ENCODE measurements at regions not wholly inside any gene's neighbourhood (a gene's known extent, or its start where the extent isn't known, plus 50 kb on each side); places are given as distances from the start of the nearest gene placed in this dataset.
A peak's percentile ranks its signal among the peaks of the same experiment; 100 is the strongest.

GRCh38 chr2:5236249-5236648 lies 455.9 kb upstream of the SOX11 start:
- no peak for FAIRE-seq
- TF ChIP-seq HOXB5 (CRISPR knock-in tag; IDR thresholded peaks at IDR 0.05) (no peak), BHLHE40 (IDR thresholded peaks at IDR 0.05; ENCODE audit: low read depth, low read length) (no peak), CTCF (IDR thresholded peaks at IDR 0.05) (no peak), MAFK (IDR thresholded peaks at IDR 0.05; ENCODE audit: partially characterized antibody) (no peak), NPAS2 (CRISPR knock-in tag; IDR thresholded peaks at IDR 0.05; ENCODE audit: borderline replicate concordance) (no peak), BCL3 (IDR thresholded peaks at IDR 0.05) (no peak)
- H3K27ac ChIP-seq: no peak overlapping the region
- H3K4me1 ChIP-seq: no peaks in the 10 kb centered on the region
- CTCF ChIA-PET: interaction anchor here (1.6 kb wide), 1 partner anchor 10 kb away, joined by 3 read pairs; no protein-coding TSS in a partner anchor
- H3K9me3 ChIP-seq: no peaks in the 10 kb centered on the region; the same call in 2 of the 3 replicates
- no peak for ATAC-seq
- POLR2A ChIA-PET: no interaction called here
- DNase-seq (ENCODE audit: low read depth in 1 of 2, low spot score in 1 of 2): no peak
- 8% methylated on average over 4 of the region's 4 CpGs for WGBS (ENCODE audit: missing lambda C conversion rate)
- no peak overlapping the region for H3K4me2 ChIP-seq
- no peak overlapping the region for H3K4me3 ChIP-seq

- no peak for TF ChIP-seq POLR2A (IDR thresholded peaks at IDR 0.05; ENCODE audit: low read length)
- no peak for TF ChIP-seq MYC (IDR thresholded peaks at IDR 0.05; ENCODE audit: borderline replicate concordance, low read length)
- no peak for DNase-seq (ENCODE audit: low read depth in 1 of 2, low spot score in 1 of 2)
- Histone ChIP-seq H3K9me3 (no peaks in the 10 kb centered on the region; the same call in 2 of the 3 replicates), H3K4me2 (no peak overlapping the region), H3K4me3 (no peak overlapping the region), H3K4me1 (no peaks in the 10 kb centered on the region), H3K27ac (no peak overlapping the region)
- FAIRE-seq: no peak
- ChIA-PET POLR2A (no interaction called here), CTCF (no interaction called here)
- ATAC-seq: no peak
- WGBS (ENCODE audit: missing lambda C conversion rate): 4% methylated on average over 3 of the region's 3 CpGs
Measured at GRCh38 chr2:5242751-5243150, 449.4 kb upstream of the SOX11 start.

GRCh38 chr2:5250482-5250881 lies 441.7 kb upstream of the SOX11 start:
- TF ChIP-seq MAZ (IDR thresholded peaks at IDR 0.05; ENCODE audit: borderline replicate concordance, low read depth, low read length) (no peak), RNF2 (IDR thresholded peaks at IDR 0.05; ENCODE audit: borderline replicate concordance, low read depth) (no peak), CBX2 (IDR thresholded peaks at IDR 0.05; ENCODE audit: borderline replicate concordance, low read depth) (no peak), GATA3 (IDR thresholded peaks at IDR 0.05; ENCODE audit: borderline replicate concordance) (no peak), TFCP2L1 (CRISPR knock-in tag; IDR thresholded peaks at IDR 0.05) (no peak), FOXS1 (CRISPR knock-in tag; IDR thresholded peaks at IDR 0.05) (no peak), HOXB5 (CRISPR knock-in tag; IDR thresholded peaks at IDR 0.05) (no peak)
- POLR2A ChIA-PET: no interaction called here
- DNase-seq (ENCODE audit: low read depth in 1 of 2, low spot score in 1 of 2) (no peak), ATAC-seq (no peak), FAIRE-seq (no peak)
- Histone ChIP-seq H3K4me2 (no peak overlapping the region), H3K4me1 (no peaks in the 10 kb centered on the region), H3K27ac (no peak overlapping the region), H3K9me3 (peaks cover 20% of the 10 kb centered on the region), H3K4me3 (no peak overlapping the region)
- CTCF ChIA-PET: interaction anchor here (1.1 kb wide), 1 partner anchor 12 kb away, joined by 3 read pairs; no protein-coding TSS in a partner anchor
- WGBS (ENCODE audit: missing lambda C conversion rate): 35% methylated on average over 5 of the region's 5 CpGs

GRCh38 chr2:5253263-5253662 lies 438.9 kb upstream of the SOX11 start:
- ATAC-seq: no peak
- 50% methylated on average over 9 of the region's 9 CpGs for WGBS (ENCODE audit: missing lambda C conversion rate)
- POLR2A ChIA-PET: no interaction called here

More at GRCh38 chr2:5253263-5253662, 438.9 kb upstream of the SOX11 start:
- no peak for TF ChIP-seq FOXS1 (CRISPR knock-in tag; IDR thresholded peaks at IDR 0.05)
- TF ChIP-seq NPAS2 (CRISPR knock-in tag; IDR thresholded peaks at IDR 0.05; ENCODE audit: borderline replicate concordance): no peak
- TF ChIP-seq RCOR1 (IDR thresholded peaks at IDR 0.05; ENCODE audit: low read depth, low read length): no peak
- no peak for TF ChIP-seq HOXB13 (CRISPR knock-in tag; IDR thresholded peaks at IDR 0.05; ENCODE audit: low read depth)
- TF ChIP-seq MAFK (IDR thresholded peaks at IDR 0.05; ENCODE audit: partially characterized antibody): peak; percentile 63
- no peak for TF ChIP-seq CBX2 (IDR thresholded peaks at IDR 0.05; ENCODE audit: borderline replicate concordance, low read depth)
- Histone ChIP-seq H3K4me1 (no peaks in the 10 kb centered on the region), H3K4me3 (no peak overlapping the region), H3K9me3 (peaks cover 20% of the 10 kb centered on the region), H3K4me2 (no peak overlapping the region), H3K27ac (no peak overlapping the region)
- CTCF ChIA-PET: interaction anchor here (0.6 kb wide), 1 partner anchor 1578 kb away, joined by 4 read pairs; no protein-coding TSS in a partner anchor
- DNase-seq (ENCODE audit: low read depth in 1 of 2, low spot score in 1 of 2): no peak
- FAIRE-seq: no peak
